Breast epithelium (tissue), 3 donors: ENCODE measurements at regions not wholly inside any gene's neighbourhood (a gene's known extent, or its start where the extent isn't known, plus 50 kb on each side); places are given as distances from the start of the nearest gene placed in this dataset.

Experiments used
- POLR2A ChIP-seq: fragments of 450-650 bp; IDR thresholded peaks from one replicate; pipeline ENCODE4 v1.6.1; 2016; ENCODE audit warnings: antibody characterized with exemption, mild to moderate bottlenecking, moderate library complexity
- TF ChIP-seq, protein P1 (sequence below), 3 donors: fragments of 450-650 bp; IDR thresholded peaks; one replicate each; pipeline ENCODE4 v1.5.1; 2016 to 2017; ENCODE audit warnings: antibody characterized with exemption in 3 of 3, mild to moderate bottlenecking in 3 of 3, moderate library complexity in 3 of 3

GRCh38 chr19:41500443-41500842, 57.5 kb downstream of the ERICH4 start:
- TF ChIP-seq, protein P1, sequence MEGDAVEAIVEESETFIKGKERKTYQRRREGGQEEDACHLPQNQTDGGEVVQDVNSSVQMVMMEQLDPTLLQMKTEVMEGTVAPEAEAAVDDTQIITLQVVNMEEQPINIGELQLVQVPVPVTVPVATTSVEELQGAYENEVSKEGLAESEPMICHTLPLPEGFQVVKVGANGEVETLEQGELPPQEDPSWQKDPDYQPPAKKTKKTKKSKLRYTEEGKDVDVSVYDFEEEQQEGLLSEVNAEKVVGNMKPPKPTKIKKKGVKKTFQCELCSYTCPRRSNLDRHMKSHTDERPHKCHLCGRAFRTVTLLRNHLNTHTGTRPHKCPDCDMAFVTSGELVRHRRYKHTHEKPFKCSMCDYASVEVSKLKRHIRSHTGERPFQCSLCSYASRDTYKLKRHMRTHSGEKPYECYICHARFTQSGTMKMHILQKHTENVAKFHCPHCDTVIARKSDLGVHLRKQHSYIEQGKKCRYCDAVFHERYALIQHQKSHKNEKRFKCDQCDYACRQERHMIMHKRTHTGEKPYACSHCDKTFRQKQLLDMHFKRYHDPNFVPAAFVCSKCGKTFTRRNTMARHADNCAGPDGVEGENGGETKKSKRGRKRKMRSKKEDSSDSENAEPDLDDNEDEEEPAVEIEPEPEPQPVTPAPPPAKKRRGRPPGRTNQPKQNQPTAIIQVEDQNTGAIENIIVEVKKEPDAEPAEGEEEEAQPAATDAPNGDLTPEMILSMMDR (IDR thresholded peaks at IDR 0.05), result no peak
- TF ChIP-seq POLR2A, result no peak
